ENCODE measurements at regions not wholly inside any gene's neighbourhood (a gene's known extent, or its start where the extent isn't known, plus 50 kb on each side); places are given as distances from the start of the nearest gene placed in this dataset.
"Not testable (repeated sequence)": the region's sequence is repeated elsewhere in the genome, so short reads cannot be mapped to it uniquely, and the experiment has no call there.

GRCh38 chr3:84717894-84718293, 240.9 kb upstream of the CADM2 start:
- no peak for TF ChIP-seq CTCF (IDR thresholded peaks at IDR 0.05; ENCODE audit: insufficient read depth, low read length, poor library complexity, severe bottlenecking)
- no peak for DNase-seq (ENCODE audit: low read depth)
- H3K27me3 ChIP-seq (ENCODE audit: control insufficient read depth, insufficient read depth, low read length): no peaks in the 10 kb centered on the region

GRCh38 chr3:84724877-84725276, 233.9 kb upstream of the CADM2 start:
- Histone ChIP-seq H3K36me3 (ENCODE audit: control insufficient read depth, insufficient read depth, low read length) (no peaks in the 10 kb centered on the region), H3K27me3 (ENCODE audit: control insufficient read depth, insufficient read depth, low read length) (no peaks in the 10 kb centered on the region), H3K4me3 (ENCODE audit: low read depth, low read length) (no peak overlapping the region)
- peak; percentile 34 for DNase-seq (ENCODE audit: low read depth)
- TF ChIP-seq CTCF (IDR thresholded peaks at IDR 0.05; ENCODE audit: insufficient read depth, low read length, poor library complexity, severe bottlenecking): no peak

More at GRCh38 chr3:84717894-84718293, 240.9 kb upstream of the CADM2 start:
- Histone ChIP-seq H3K4me3 (ENCODE audit: low read depth, low read length) (no peak overlapping the region), H3K36me3 (ENCODE audit: control insufficient read depth, insufficient read depth, low read length) (no peaks in the 10 kb centered on the region)

- TF ChIP-seq CTCF (IDR thresholded peaks at IDR 0.05; ENCODE audit: insufficient read depth, low read length, poor library complexity, severe bottlenecking): no peak
- no peaks in the 10 kb centered on the region for H3K27me3 ChIP-seq (ENCODE audit: control insufficient read depth, insufficient read depth, low read length)
- H3K36me3 ChIP-seq (ENCODE audit: control insufficient read depth, insufficient read depth, low read length): no peaks in the 10 kb centered on the region
- no peak overlapping the region for H3K4me3 ChIP-seq (ENCODE audit: low read depth, low read length)
- no peak for DNase-seq (ENCODE audit: low read depth)
These were observed 231.2 kb upstream of the CADM2 start for GRCh38 chr3:84727616-84728015.

GRCh38 chr3:84734731-84735130, 224.1 kb upstream of the CADM2 start:
- DNase-seq (ENCODE audit: low read depth); H3K36me3 ChIP-seq (ENCODE audit: control insufficient read depth, insufficient read depth, low read length); H3K4me3 ChIP-seq (ENCODE audit: low read depth, low read length); H3K27me3 ChIP-seq (ENCODE audit: control insufficient read depth, insufficient read depth, low read length): not testable (repeated sequence)

- Histone ChIP-seq H3K27me3 (ENCODE audit: control insufficient read depth, insufficient read depth, low read length) (no peaks in the 10 kb centered on the region), H3K4me3 (ENCODE audit: low read depth, low read length) (no peak overlapping the region), H3K36me3 (ENCODE audit: control insufficient read depth, insufficient read depth, low read length) (no peaks in the 10 kb centered on the region)
- no peak for DNase-seq (ENCODE audit: low read depth)
- no peak for TF ChIP-seq CTCF (IDR thresholded peaks at IDR 0.05; ENCODE audit: insufficient read depth, low read length, poor library complexity, severe bottlenecking)
These were observed 220.7 kb upstream of the CADM2 start for GRCh38 chr3:84738086-84738485.

GRCh38 chr3:84742915-84743425, 215.8 kb upstream of the CADM2 start:
- Histone ChIP-seq H3K27me3 (ENCODE audit: control insufficient read depth, insufficient read depth, low read length) (no peaks in the 10 kb centered on the region), H3K4me3 (ENCODE audit: low read depth, low read length) (no peak overlapping the region), H3K36me3 (ENCODE audit: control insufficient read depth, insufficient read depth, low read length) (no peaks in the 10 kb centered on the region)
- no peak for DNase-seq (ENCODE audit: low read depth)
- TF ChIP-seq CTCF (IDR thresholded peaks at IDR 0.05; ENCODE audit: insufficient read depth, low read length, poor library complexity, severe bottlenecking): no peak

Data from kidney epithelial cell (primary cell).